GM21447 (cell line): ENCODE measurements at regions not wholly inside any gene's neighbourhood (a gene's known extent, or its start where the extent isn't known, plus 50 kb on each side); places are given as distances from the start of the nearest gene placed in this dataset.
A peak's percentile ranks its signal among the peaks of the same experiment; 100 is the strongest.

Experiments used
- ATAC-seq: cut with Tn5 transposase; IDR thresholded peaks from one replicate; pipeline ENCODE4 v1.9.1; 2021; ENCODE audit not compliant: unreplicated experiment

DNA sequence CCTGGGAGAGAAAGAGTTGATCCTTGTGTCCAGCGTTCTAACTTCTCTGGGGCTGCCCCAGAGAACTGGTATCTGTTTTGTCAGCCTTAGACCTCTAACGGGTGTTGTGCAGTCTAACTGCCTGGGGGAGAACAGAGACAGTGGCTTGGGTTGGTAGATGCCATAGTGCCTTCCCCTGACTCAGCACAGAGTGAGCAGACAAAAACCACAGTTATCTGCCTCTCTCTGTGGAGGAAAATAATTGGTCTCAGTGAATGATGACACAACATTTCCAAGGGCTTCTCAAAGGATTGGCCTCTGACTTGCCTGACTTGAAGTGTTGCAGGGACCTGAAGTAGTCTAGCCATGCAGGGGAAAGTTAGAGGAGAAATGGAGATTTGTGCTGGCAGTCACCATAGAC lies 226.2 kb upstream of the MAN1A1 start:
- no peak for ATAC-seq

DNA sequence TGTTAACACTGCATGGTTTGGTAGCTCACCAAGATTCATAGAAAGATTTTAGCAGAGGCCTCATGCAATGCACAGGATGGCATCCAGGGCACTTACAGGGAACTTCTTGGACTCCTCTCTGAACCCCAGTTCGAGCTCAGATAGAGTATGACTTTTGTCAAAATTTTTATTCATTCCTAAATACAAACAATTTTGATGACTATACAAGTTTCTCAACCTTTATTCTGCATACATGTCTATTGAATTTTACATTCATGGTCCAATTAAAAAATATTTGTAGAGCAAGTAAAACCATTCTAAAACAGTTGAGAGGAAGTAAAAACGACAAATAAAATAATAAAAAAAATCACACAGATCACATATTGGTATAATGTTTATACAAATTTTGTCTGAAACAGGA lies 219.0 kb upstream of the MAN1A1 start:
- no peak for ATAC-seq

- ATAC-seq: no peak
Measured at GRCh38 chr6:119566546-119567260, 217.1 kb upstream of the MAN1A1 start.

DNA sequence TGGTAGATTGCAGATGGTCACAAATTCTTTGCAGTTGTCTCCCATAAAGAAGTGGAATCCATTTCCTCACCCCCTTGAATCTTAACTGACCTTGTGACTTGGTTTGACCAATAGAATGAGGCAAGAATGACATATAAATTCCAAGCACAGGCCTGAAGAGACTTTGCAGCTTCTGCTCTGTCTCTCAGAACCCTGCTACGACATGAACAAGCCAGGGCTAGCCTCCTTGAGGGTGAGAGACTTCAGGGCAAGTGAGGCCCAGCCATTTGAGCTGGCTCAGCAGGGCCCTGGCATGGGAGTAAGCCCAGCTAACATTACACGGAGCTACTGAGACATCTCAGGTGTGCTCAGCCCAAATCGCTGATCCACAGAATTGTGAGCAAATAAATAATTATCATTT lies 216.3 kb upstream of the MAN1A1 start:
- ATAC-seq: no peak

GRCh38 chr6:119562168-119562567 lies 212.6 kb upstream of the MAN1A1 start:
- no peak for ATAC-seq

DNA sequence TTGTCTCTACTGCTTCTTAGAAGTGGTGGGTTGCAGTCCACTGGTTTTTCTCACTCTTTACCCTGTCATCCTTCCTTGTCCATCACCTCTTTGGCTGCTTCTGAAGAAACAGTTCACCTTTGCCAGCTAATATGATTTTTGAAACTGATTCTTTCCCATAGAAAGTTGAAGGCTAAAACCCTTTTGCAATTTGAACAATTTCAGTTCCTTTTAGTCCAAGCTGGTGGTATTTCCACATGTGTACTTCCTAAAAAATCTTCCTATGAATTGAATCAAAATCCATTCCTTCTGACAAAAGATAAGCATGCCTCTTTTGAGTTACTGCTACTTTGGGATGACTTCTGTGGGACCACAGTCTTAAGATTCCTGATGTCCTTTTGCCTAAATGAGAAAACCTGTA lies 210.0 kb upstream of the MAN1A1 start:
- ATAC-seq: no peak

DNA sequence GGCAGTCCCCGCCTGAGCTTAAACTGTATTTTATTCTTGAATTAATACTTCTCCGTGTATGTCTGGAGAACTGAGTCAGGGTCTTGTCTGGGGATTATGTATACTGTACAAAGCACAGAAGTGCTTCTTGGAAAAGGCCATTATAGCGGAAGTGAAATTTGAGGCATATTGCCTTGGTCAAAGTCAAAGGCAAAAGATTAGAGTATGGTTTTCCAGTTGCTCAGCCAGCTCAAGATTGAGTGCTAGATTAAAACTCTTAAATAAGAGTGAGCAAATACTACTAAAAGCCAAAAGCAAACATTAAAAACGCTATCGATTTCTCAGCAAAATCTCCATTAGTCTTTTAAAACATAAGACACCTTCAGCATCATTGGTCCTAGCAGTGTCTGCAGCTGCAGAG lies 207.7 kb upstream of the MAN1A1 start:
- ATAC-seq: no peak

GRCh38 chr6:119552021-119552420 lies 202.5 kb upstream of the MAN1A1 start:
- ATAC-seq: no peak

DNA sequence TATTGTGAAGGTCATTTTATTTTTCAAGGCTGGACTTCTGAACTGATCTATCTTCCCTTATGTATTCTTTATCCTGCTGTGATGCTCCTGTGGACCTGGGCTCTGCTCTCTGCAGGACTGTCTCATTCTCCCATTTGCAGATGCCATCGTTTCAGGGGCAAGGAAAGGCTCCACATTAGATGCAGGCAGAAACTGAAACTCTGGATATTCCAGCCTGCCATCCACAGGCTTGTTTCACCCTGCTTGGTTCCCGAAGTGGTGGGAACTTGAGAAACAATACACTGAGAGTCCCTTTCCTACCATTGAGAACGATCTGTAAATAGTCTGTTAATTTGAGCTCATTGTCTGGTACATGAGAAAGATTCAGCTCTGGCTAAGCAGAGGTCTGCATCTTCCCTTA lies 197.5 kb upstream of the MAN1A1 start:
- no peak for ATAC-seq

- no peak for ATAC-seq
Measured at GRCh38 chr6:119545245-119545644, 195.7 kb upstream of the MAN1A1 start.

DNA sequence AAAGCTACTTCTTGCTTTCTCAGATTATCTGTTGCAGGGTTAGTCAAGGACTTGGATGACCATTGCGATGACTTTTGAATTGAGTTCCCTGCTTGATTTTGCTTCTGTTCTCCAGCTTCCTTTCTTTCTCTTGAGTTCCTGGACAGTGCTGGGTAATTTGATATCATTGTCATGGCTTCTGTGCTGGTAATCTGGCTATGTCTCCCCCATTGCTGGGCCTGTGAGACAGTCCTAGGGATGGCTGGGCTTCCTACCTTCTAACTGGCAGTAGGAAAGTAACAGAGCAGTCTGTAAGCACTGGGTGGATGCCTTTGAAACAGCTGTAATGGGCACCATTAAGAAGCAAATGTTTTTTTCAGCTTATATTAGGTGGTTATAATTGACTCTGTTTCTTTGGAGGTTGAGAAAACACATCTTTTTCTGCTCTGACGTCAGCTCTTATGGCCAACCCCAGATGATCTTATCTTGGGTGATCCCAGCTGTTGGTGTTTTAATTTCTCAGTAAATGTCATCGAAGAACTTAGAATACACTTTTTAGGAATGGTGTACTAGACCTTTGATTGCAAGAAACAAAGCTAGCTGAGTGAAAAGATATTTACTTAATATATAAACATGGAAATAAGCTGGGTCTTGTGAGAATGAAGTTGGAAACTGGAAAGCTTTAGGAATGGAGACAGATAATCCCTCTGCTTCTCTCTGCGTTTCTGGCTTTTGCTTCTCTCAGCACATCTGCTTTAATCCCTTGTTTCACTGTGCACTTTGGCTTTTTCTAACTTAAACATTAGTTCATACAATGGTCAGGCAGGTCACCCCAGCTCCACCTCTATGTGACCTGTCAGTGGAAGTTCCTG lies 195.0 kb upstream of the MAN1A1 start:
- no peak for ATAC-seq

GRCh38 chr6:119543332-119543731 lies 193.8 kb upstream of the MAN1A1 start:
- ATAC-seq: no peak

- no peak for ATAC-seq
Measured at GRCh38 chr6:119542037-119542436, 192.5 kb upstream of the MAN1A1 start.

GRCh38 chr6:119541132-119541905 lies 191.8 kb upstream of the MAN1A1 start:
- ATAC-seq: no peak

DNA sequence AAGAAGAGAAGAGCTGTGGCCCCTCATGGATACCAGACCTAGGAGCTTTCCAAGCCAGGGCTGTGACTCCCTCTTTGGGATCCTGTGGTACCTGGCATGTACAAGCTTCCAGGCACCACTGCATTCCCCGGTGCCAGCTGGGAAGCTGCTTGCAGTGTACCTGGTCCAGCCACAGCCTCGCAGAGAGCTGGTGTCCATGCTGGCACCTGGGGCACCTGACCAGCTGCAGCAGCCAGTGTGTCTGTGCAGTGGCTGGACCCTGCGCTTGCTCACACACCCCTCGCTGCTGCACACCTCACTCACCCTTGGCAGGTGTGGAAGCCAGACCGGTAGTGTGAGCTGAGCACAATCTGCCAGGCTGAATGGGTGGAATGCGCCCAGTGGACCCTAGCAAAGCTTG lies 190.9 kb upstream of the MAN1A1 start:
- ATAC-seq: no peak

DNA sequence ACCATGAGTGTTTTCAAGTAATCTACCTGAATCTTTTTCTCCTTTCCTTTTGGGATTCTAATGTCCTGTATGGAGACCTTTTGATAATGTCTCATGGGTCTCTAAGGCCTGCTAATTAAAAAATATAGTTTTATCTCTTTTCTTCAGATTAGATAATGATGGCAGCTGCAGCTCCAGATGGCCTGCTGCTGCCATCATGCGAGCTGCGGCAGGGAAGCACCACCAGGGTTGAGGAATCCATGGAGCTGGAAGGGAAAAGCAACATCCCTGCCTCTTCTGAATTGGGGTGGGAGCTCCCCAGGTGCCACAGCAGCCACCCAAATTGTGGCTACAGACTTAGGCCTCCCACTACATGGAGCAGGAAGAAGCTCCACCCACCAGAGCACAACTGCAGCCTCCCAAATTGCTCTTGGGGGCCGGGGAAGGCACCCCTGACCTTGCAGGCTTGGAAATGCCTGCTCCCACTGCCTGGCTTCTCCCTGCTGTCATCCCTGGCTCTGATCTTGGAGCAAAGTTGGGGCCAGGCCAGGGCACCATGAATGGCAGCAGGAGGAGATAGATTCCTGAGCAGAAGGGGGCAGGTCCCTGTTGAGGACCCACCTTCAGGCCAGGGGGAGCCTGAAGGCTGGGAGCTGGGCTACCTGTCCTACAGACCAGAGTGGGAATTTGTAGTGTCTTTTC lies 189.6 kb upstream of the MAN1A1 start:
- ATAC-seq: no peak

DNA sequence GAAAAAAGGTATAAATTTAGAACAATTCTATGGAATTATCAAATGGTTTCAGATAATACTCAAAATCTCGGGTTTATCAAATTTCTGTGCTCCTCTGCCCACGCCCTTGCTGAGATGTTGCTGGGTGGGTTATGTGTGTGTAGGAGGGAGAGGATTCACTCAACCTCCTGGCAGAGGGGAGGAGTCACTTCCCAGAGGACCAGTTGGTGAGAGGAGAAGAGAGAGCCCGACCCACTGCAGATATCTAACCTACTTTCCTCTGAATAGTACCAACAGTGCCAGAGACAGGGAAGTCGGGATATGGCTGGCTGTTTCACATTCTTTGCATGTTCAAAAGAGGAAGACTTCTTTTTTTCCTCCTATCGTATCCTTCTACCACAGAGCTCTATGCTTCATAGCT lies 187.1 kb upstream of the MAN1A1 start:
- ATAC-seq: no peak

- peak; percentile 65 for ATAC-seq
Measured at GRCh38 chr6:119535332-119535731, 185.8 kb upstream of the MAN1A1 start.

DNA sequence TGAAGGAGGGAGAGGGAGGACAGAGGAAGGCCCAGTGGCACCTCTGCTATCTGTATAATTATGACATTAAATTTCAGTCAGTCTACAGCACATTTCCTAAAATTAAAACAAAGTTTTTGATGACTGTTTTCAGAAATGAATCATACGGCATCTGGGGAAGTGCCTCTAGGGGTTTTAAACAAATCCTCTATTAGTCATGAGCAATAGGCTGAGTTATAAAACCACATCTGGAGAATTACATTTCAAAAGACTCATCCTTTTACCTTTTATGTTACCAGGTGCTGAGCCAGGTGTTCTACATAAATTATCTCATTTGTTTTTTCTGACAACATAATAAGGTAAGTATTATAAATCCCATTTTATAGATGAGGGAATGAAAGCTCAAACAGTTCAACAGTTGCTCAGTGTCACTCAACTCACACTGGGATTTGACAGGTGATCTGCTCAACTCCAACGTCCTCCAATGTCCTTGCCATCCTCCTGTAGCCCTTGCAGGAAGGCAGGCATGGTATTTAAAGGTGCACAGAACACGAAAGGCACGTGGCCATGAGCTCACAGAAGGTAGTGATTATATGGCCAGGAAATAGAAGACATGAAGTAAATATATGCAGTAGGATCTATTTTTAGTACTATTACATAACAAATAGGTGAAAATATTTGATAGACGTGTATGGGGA lies 184.2 kb upstream of the MAN1A1 start:
- peak; percentile 62 for ATAC-seq

GRCh38 chr6:119527231-119527578 lies 177.6 kb upstream of the MAN1A1 start:
- ATAC-seq: no peak
